Ishikawa (cell line): ENCODE measurements at regions not wholly inside any gene's neighbourhood (a gene's known extent, or its start where the extent isn't known, plus 50 kb on each side); places are given as distances from the start of the nearest gene placed in this dataset.

Source experiments
- CEBPB ChIP-seq: IDR thresholded peaks from 2 replicates; pipeline ENCODE4 v1.6.1; 2012
- CREB1 ChIP-seq: IDR thresholded peaks from 2 replicates; pipeline ENCODE4 v1.6.1; 2012; ENCODE audit warnings: low read depth
- EGR1 ChIP-seq: IDR thresholded peaks from 2 replicates; pipeline ENCODE4 v1.6.1; 2012
- EP300 ChIP-seq: IDR thresholded peaks from 2 replicates; pipeline ENCODE4 v1.6.1; 2012; ENCODE audit warnings: borderline replicate concordance
- NFIC ChIP-seq: IDR thresholded peaks from 2 replicates; pipeline ENCODE4 v1.6.1; 2012
- RAD21 ChIP-seq: IDR thresholded peaks from 2 replicates; pipeline ENCODE4 v1.6.1; 2012; ENCODE audit warnings: low read depth
- TAF1 ChIP-seq: IDR thresholded peaks from 2 replicates; pipeline ENCODE4 v1.6.1; 2012; ENCODE audit warnings: low read depth, mild to moderate bottlenecking
- TCF12 ChIP-seq: IDR thresholded peaks from 2 replicates; pipeline ENCODE4 v1.6.1; 2012; ENCODE audit warnings: low read depth
- YY1 ChIP-seq: IDR thresholded peaks from 2 replicates; pipeline ENCODE4 v1.6.1; 2012; ENCODE audit warnings: low read depth
- ZBTB7A ChIP-seq: IDR thresholded peaks from 2 replicates; pipeline ENCODE4 v1.6.1; 2012; ENCODE audit warnings: low read depth
- TF ChIP-seq, protein P1 (sequence below): IDR thresholded peaks from 2 replicates; pipeline ENCODE4 v1.6.1; 2012
- TF ChIP-seq, protein P2 (sequence below): IDR thresholded peaks from 2 replicates; pipeline ENCODE4 v1.6.1; 2012
- TF ChIP-seq, protein P3 (sequence below): IDR thresholded peaks from 2 replicates; pipeline ENCODE4 v1.6.1; 2012; ENCODE audit warnings: low read depth, mild to moderate bottlenecking

DNA sequence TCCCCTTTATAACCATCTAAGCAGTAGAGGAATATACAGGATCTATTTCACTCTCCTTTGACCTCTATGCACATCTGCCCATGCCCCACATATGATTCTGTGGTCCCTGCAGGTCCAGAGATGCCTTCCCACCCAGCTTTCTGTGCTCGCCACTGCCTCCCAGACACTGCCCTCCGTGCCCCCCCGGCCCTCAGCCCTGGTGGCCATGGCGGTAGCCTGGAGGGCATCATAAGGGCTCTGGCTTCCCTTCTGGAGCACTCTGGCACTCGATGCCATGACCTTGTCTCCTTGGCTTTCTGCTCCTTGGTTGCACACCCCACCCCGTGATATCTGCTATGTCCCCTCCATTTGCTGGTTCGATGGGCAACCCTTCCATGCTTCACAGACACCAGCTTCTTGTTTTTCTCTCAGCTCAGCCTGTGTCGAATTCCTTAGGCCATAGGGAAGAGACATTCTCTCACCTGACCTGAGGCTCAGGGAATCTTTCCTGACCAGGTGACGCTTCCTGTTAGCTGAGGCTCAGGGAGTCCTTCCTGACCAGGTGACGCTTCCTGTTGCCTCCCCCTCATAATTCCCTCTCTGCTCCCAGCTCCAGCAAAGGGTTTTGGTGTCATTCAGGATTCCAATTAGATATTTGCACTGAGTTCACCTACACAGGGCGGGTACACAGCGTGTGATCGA is 100.4 kb upstream of the GLI3 start:
- TF ChIP-seq RAD21 = no peak
- TF ChIP-seq, protein P1, sequence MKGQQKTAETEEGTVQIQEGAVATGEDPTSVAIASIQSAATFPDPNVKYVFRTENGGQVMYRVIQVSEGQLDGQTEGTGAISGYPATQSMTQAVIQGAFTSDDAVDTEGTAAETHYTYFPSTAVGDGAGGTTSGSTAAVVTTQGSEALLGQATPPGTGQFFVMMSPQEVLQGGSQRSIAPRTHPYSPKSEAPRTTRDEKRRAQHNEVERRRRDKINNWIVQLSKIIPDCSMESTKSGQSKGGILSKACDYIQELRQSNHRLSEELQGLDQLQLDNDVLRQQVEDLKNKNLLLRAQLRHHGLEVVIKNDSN = no peak
- no peak for TF ChIP-seq EGR1
- TF ChIP-seq EP300 = no peak
- no peak for TF ChIP-seq YY1
- no peak for TF ChIP-seq NFIC
- TF ChIP-seq, protein P2, sequence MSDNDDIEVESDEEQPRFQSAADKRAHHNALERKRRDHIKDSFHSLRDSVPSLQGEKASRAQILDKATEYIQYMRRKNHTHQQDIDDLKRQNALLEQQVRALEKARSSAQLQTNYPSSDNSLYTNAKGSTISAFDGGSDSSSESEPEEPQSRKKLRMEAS = no peak
- no peak for TF ChIP-seq CREB1
- no peak for TF ChIP-seq ZBTB7A
- TF ChIP-seq TAF1 = no peak
- TF ChIP-seq, protein P3, sequence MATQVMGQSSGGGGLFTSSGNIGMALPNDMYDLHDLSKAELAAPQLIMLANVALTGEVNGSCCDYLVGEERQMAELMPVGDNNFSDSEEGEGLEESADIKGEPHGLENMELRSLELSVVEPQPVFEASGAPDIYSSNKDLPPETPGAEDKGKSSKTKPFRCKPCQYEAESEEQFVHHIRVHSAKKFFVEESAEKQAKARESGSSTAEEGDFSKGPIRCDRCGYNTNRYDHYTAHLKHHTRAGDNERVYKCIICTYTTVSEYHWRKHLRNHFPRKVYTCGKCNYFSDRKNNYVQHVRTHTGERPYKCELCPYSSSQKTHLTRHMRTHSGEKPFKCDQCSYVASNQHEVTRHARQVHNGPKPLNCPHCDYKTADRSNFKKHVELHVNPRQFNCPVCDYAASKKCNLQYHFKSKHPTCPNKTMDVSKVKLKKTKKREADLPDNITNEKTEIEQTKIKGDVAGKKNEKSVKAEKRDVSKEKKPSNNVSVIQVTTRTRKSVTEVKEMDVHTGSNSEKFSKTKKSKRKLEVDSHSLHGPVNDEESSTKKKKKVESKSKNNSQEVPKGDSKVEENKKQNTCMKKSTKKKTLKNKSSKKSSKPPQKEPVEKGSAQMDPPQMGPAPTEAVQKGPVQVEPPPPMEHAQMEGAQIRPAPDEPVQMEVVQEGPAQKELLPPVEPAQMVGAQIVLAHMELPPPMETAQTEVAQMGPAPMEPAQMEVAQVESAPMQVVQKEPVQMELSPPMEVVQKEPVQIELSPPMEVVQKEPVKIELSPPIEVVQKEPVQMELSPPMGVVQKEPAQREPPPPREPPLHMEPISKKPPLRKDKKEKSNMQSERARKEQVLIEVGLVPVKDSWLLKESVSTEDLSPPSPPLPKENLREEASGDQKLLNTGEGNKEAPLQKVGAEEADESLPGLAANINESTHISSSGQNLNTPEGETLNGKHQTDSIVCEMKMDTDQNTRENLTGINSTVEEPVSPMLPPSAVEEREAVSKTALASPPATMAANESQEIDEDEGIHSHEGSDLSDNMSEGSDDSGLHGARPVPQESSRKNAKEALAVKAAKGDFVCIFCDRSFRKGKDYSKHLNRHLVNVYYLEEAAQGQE = no peak
- no peak for TF ChIP-seq CEBPB
- no peak for TF ChIP-seq TCF12
